ENCODE measurements at regions not wholly inside any gene's neighbourhood (a gene's known extent, or its start where the extent isn't known, plus 50 kb on each side); places are given as distances from the start of the nearest gene placed in this dataset.

GRCh38 chr12:130086248-130086647 is 76.0 kb upstream of the FZD10 start:
- TF ChIP-seq CTCF (IDR thresholded peaks at IDR 0.05; ENCODE audit: low read depth, low read length, missing input control) (no peak), ATF3 (IDR thresholded peaks at IDR 0.05) (no peak), MAX (IDR thresholded peaks at IDR 0.05) (no peak)

Measured in liver (tissue), 3 donors.